GM12873 (cell line): ENCODE measurements at regions not wholly inside any gene's neighbourhood (a gene's known extent, or its start where the extent isn't known, plus 50 kb on each side); places are given as distances from the start of the nearest gene placed in this dataset.

Source experiments
- CTCF ChIP-seq: IDR thresholded peaks from 2 replicates; pipeline ENCODE4 v1.5.1; 2012; ENCODE audit warnings: low read depth, mild to moderate bottlenecking, moderate library complexity, low read length, control low read depth; ENCODE audit not compliant: insufficient read depth; ENCODE audit errors: missing control alignments

GRCh38 chr2:64784168-64785061 lies 130.7 kb upstream of the SERTAD2 start:
- no peak for TF ChIP-seq CTCF

- no peak for TF ChIP-seq CTCF
These were observed 131.5 kb upstream of the SERTAD2 start for GRCh38 chr2:64785245-64785644.

GRCh38 chr2:64786343-64787018 lies 132.8 kb upstream of the SERTAD2 start:
- no peak for TF ChIP-seq CTCF

DNA sequence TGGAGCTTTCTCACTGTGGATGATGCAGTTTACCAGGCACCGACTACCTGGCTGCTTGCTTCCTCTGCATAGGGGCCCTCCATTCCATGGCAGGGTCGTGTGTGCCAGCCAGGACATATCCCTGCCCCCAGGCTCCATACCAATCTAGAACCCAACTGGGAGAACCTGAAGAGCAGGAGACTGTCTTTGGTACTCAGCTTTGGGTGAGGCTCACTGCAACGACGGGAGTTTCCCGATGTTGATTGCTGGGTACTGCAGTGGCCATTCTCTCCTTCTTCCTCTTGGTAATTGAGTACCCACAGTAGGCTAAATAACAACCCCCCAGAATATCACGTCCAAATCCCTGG lies 133.3 kb upstream of the SERTAD2 start:
- no peak for TF ChIP-seq CTCF

DNA sequence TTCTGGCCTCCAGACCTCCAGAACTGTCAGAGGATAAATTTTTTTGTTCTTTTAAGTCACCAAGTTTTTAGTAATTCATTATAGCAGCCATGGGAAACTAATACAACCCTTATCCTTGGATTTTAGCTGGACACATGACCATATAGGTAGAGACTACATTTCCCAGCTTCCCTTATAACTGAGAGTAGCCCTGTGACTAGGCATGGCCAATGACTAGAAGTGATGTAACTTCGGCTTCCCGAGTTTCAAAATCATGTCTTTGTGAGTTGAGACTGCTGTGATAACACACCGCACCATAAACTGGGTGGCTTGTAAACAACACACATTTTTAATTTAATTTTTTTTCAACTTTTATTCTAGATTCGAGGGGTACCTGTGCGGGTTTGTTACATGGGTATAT lies 134.0 kb upstream of the SERTAD2 start:
- TF ChIP-seq CTCF, result no peak

DNA sequence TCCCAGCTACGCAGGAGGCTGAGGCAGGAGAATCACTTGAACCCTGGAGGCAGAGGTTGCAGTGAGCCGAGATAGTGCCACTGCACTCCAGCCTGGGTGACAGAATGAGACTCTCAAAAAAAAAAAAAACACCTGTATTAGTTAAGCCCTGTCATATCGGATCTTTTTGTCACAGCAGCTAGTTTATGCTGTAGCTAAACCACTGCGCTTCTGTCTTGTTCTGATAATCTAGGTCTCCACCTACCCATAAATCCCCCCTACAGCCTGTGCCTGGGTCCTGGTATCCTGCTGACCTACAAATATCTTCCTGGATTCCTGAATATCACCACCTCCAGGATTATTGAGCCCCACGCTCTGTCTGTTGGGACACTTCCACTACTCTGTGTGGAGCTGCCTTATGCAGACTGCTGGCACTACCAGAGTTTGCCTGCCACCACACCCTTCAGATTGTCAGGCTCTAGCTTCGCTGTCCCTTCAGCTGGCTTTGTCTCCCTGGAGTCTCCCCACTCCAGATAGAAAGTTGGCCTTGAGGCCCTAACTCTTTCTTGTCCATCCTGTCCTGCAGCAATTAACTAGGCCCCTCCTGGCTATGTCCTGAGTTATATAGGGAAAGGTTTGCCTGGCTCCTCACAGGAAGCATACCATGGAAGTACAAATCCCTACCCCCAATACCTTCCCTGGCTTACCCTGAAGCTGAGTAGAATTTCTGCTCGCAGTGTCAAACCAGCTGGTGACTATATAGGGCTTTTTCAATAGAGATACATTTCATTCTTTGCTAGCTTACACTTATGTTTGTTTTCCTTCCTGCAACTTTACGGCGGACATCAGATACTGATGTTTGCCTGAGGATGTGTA lies 136.0 kb upstream of the SERTAD2 start:
- TF ChIP-seq CTCF, result no peak

- no peak for TF ChIP-seq CTCF
These were observed 138.6 kb upstream of the SERTAD2 start for GRCh38 chr2:64792300-64792699.
